ENCODE measurements at regions not wholly inside any gene's neighbourhood (a gene's known extent, or its start where the extent isn't known, plus 50 kb on each side); places are given as distances from the start of the nearest gene placed in this dataset.

DNA sequence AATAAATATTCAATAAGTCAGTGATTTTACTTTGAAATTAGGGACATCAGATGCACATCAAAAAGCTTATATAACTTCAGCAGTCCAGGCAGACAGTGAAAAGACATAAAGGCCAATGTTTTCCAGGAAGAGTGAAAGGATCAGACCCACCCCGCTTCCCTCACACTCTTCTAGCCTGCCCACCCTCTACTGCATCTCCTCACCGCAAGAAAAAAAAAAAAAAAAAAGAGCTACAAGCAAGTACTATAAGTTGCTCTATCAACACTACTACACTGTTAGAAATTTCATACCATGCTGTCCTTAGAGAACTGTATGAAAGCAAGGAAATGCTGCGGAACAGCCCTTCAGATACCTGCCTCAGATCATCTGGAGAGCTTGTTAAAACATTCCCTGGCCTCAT, 240.8 kb downstream of the ZEB2 start:
- no peak for DNase-seq
- H3K27ac Mint-ChIP-seq, result no peak overlapping the region
- H3K27me3 Mint-ChIP-seq (ENCODE audit: low read depth, poor library complexity), result no peaks in the 10 kb centered on the region
- no peaks in the 10 kb centered on the region for H3K36me3 Mint-ChIP-seq (ENCODE audit: low read depth)
- peaks cover 16% of the 10 kb centered on the region for H3K4me1 Mint-ChIP-seq
- TF ChIP-seq, protein P1, sequence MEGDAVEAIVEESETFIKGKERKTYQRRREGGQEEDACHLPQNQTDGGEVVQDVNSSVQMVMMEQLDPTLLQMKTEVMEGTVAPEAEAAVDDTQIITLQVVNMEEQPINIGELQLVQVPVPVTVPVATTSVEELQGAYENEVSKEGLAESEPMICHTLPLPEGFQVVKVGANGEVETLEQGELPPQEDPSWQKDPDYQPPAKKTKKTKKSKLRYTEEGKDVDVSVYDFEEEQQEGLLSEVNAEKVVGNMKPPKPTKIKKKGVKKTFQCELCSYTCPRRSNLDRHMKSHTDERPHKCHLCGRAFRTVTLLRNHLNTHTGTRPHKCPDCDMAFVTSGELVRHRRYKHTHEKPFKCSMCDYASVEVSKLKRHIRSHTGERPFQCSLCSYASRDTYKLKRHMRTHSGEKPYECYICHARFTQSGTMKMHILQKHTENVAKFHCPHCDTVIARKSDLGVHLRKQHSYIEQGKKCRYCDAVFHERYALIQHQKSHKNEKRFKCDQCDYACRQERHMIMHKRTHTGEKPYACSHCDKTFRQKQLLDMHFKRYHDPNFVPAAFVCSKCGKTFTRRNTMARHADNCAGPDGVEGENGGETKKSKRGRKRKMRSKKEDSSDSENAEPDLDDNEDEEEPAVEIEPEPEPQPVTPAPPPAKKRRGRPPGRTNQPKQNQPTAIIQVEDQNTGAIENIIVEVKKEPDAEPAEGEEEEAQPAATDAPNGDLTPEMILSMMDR (IDR thresholded peaks at IDR 0.05), result no peak
- H3K9me3 Mint-ChIP-seq, result no peaks in the 10 kb centered on the region
- no peak overlapping the region for H3K4me3 Mint-ChIP-seq

DNA sequence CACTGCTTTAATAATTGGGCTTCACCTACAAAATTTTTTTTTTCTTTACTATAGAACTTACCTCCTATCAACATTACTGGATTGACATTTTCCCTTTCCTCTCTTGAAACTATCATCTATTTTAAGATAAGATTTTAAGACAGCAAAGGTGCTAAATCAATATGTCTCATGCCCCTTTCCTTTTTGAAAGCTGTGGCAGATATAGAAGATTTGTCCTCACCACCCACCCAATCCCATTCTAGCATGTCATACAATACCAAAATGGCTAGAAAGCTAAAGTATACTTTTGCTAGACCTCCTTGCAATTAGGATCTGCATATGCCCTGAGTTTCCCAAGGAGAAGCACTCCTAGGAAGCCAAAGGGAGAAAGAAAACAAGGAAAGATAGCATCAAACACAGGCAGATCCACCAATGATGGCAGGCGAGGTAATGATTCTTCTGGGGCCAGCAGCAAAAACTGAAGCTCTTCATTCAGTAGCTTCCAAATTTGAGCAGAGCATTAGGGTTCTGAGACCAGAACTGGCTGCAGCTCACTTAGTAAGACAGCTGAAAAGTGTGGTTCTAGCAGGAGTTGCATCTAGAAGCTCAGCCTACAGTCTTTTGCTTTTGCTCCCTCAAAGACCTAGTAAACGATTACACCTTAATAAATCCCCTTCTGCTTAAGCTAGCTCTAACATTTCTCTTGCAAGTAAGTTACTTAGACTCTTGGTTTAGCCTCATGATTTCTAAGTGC, 242.1 kb downstream of the ZEB2 start:
- TF ChIP-seq, protein P1 (IDR thresholded peaks at IDR 0.05), result no peak
- Mint-ChIP-seq H3K9me3 (peaks cover 4% of the 10 kb centered on the region), H3K4me1 (peaks cover 20% of the 10 kb centered on the region), H3K36me3 (ENCODE audit: low read depth) (peaks cover 5% of the 10 kb centered on the region), H3K4me3 (no peak overlapping the region), H3K27ac (no peak overlapping the region), H3K27me3 (ENCODE audit: low read depth, poor library complexity) (no peaks in the 10 kb centered on the region)
- no peak for DNase-seq

DNA sequence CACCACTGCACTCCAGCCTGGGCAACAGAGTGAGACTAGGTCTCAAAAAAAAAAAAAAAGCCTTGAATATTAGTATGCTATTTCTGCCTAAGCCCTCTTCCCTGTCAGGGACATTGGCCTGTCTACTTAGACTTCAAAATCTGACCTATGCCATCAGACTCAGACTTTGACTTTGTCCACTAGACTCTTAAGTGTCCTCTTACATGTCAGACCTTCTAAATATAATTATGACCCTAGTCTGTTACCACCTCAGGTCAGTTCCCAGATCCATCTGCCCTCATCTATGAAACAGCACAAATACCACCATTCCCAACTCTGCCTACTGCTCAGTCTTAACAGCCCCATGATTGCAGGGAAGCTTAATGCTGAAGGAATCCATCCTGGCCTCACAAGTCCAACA, 244.6 kb downstream of the ZEB2 start:
- peaks cover 4% of the 10 kb centered on the region for H3K9me3 Mint-ChIP-seq
- H3K27ac Mint-ChIP-seq, result peak overlapping the region; percentile 3
- H3K36me3 Mint-ChIP-seq (ENCODE audit: low read depth), result peaks cover 5% of the 10 kb centered on the region
- DNase-seq, result no peak
- H3K4me3 Mint-ChIP-seq, result no peak overlapping the region
- TF ChIP-seq, protein P1 (IDR thresholded peaks at IDR 0.05), result no peak
- H3K4me1 Mint-ChIP-seq, result peaks cover 29% of the 10 kb centered on the region
- H3K27me3 Mint-ChIP-seq (ENCODE audit: low read depth, poor library complexity), result no peaks in the 10 kb centered on the region

DNA sequence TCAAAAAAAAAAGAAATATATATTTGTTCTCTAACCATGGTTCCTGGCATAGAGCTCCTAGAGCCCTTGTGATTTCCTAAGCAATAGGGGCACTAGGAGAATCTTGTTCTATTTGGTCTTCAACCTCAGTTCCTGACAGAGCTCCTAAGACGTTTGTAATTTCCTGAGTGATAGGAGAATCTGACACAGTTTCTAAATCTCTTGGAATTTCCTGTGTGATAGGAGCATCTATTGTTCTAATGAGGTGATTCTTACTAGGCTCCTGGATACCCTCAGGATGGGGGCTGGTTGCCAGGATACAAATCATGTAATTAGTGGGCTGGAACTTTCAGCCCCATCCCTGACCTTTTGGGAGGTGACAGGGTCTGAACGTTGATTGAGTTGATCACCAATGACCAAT, 245.8 kb downstream of the ZEB2 start:
- Mint-ChIP-seq H3K9me3 (peaks cover 4% of the 10 kb centered on the region), H3K4me1 (peaks cover 22% of the 10 kb centered on the region), H3K27ac (no peak overlapping the region)

DNA sequence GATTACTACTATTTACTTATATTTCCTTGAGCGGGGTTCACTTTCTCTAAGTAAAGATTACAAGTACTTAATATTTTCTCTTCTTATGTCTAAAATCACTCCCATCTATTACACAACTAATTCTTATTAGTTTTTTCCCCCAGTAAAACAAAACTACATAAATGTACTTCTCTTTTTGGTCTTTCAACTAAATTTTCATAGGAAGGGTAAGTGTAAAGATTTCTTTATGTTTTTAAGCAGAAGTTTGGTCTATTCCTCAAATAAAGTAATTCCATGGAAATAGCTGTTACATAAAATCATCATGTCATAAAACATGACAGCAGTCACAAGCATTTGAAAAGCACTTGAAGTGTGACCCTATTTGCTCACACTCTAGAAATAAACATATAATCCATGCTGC, 249.0 kb downstream of the ZEB2 start:
- peaks cover 4% of the 10 kb centered on the region for H3K9me3 Mint-ChIP-seq
- peaks cover 5% of the 10 kb centered on the region for H3K36me3 Mint-ChIP-seq (ENCODE audit: low read depth)
- H3K27ac Mint-ChIP-seq, result no peak overlapping the region
- no peaks in the 10 kb centered on the region for H3K27me3 Mint-ChIP-seq (ENCODE audit: low read depth, poor library complexity)
- no peak overlapping the region for H3K4me3 Mint-ChIP-seq
- no peak for DNase-seq
- TF ChIP-seq, protein P1 (IDR thresholded peaks at IDR 0.05), result no peak
- H3K4me1 Mint-ChIP-seq, result peaks cover 13% of the 10 kb centered on the region

More for the DNA sequence above, 245.8 kb downstream of the ZEB2 start:
- TF ChIP-seq, protein P1 (IDR thresholded peaks at IDR 0.05), result no peak
- H3K36me3 Mint-ChIP-seq (ENCODE audit: low read depth), result peaks cover 5% of the 10 kb centered on the region
- no peaks in the 10 kb centered on the region for H3K27me3 Mint-ChIP-seq (ENCODE audit: low read depth, poor library complexity)
- H3K4me3 Mint-ChIP-seq, result no peak overlapping the region
- no peak for DNase-seq
